Esophagus muscularis mucosa (tissue), 4 donors: ENCODE measurements at regions not wholly inside any gene's neighbourhood (a gene's known extent, or its start where the extent isn't known, plus 50 kb on each side); places are given as distances from the start of the nearest gene placed in this dataset.

Experiments
- CTCF ChIP-seq, 3 experiments: fragments of 200-600 bp in 2 of 3; fragments of 450-650 bp in 1 of 3; sonication (generic) in 2 of 3; IDR thresholded peaks; one replicate each; pipeline ENCODE4 v1.5.1; 2017 to 2019; ENCODE audit warnings: antibody characterized with exemption in 3 of 3, mild to moderate bottlenecking in 2 of 3, moderate library complexity in 1 of 3
- EP300 ChIP-seq: sonication (generic); formaldehyde crosslinking; IDR thresholded peaks from one replicate; pipeline ENCODE4 v1.6.1; 2017; ENCODE audit warnings: antibody characterized with exemption
- POLR2A ChIP-seq: fragments of 450-650 bp; IDR thresholded peaks from one replicate; pipeline ENCODE4 v1.6.1; 2017; ENCODE audit warnings: antibody characterized with exemption, moderate library complexity, mild to moderate bottlenecking, low read depth
- POLR2AphosphoS5 ChIP-seq, 2 donors: sonication (generic); formaldehyde crosslinking; IDR thresholded peaks; one replicate each; pipeline ENCODE4 v1.6.1; 2017; ENCODE audit warnings: antibody characterized with exemption in 2 of 2

DNA sequence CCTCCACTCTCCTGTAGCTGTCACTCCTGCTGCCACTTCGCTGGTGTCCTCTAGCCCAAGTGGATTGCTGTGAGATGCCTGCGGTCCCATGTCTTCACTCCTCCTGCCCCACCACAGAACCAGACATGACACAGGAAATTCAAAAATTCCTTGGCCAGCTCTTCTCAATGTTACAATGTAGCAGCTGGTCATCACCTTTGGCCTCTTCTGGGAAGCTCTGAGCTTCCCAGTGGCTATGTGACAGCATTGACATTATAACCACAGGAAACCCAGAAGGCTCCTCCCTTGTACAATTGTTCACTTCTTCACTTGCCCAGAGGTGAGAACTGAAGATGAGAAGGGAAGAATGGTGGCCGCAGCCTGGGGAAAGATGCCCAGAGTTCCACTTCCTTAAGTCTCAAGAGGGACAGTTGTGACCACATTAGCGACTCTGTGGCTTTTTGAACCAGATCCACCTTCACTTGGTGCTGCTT lies 76.1 kb upstream of the NAA20 start:
- TF ChIP-seq CTCF (IDR thresholded peaks at IDR 0.05) (no peak), POLR2A (no peak), POLR2AphosphoS5 (IDR thresholded peaks at IDR 0.05) (no peak), EP300 (no peak)
